ENCODE measurements at regions not wholly inside any gene's neighbourhood (a gene's known extent, or its start where the extent isn't known, plus 50 kb on each side); places are given as distances from the start of the nearest gene placed in this dataset.
A peak's percentile ranks its signal among the peaks of the same experiment; 100 is the strongest.

DNA sequence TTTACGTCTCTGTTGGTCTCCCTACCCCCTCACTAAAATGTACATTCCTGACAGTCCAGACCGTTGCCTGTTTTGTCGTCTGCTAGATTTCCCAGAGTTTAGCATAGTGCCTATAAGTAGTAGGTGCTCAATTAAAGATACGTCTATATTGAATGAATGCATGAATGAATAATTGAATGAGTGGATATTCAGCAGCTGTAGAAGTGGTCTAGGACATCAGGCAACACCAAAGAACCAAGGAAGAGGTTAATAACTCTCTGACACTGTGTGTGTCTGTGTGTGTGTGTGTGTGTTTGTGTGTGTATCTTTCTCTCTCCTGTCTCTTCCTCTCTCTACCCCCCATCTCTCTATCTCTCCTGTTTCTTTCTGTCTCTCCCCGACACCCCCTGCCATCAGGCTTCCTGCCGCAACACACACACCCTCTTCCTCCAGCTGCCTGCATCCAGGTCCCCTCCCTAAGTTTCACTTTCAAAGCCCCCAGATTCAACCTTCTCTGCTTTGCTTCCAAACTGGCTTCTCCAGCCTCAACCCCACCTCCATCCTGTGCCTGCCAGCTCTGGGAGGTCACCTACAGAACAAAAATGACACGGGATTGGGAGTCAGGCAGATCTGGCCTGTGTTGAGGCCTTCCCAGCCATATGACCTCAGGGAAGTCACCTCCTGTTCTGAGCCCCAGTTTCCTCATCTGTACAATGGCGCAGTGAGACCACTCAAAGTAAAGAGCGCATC is 119.9 kb upstream of the NCOR2 start:
- Histone ChIP-seq H3K27ac (peak overlapping the region in 3 of 4 donors; percentile 61 to 84 (median 68)), H3K9me3 (peaks cover 0 to 9% (median 4%) of the 10 kb centered on the region in 3 donors), H3K4me1 (peaks cover 47 to 63% (median 58%) of the 10 kb centered on the region in 3 donors), H3K36me3 (no peaks in the 10 kb centered on the region), H3K4me3 (no peak overlapping the region), H3K27me3 (no peaks in the 10 kb centered on the region)
- TF ChIP-seq POLR2A (IDR thresholded peaks at IDR 0.05) (no peak), CTCF (IDR thresholded peaks at IDR 0.05) (no peak)
- WGBS, 2 donors: 38 to 40% methylated on average over 7 of the region's 9 CpGs
- intact Hi-C loops (cut with DNase I): loop anchor here (10.0 kb wide), 1 partner anchor 113 kb away; no protein-coding TSS in a partner anchor
- no peak for DNase-seq

GRCh38 chr12:124686370-124687173 is 119.2 kb upstream of the NCOR2 start:
- WGBS, 2 donors: 52 to 61% methylated on average over 3 to 9 of the region's 9 CpGs
- Histone ChIP-seq H3K9me3 (peaks cover 0 to 2% (median 0%) of the 10 kb centered on the region in 3 donors), H3K27ac (peak overlapping the region; percentile 78 to 92 (median 87)), H3K4me3 (no peak overlapping the region), H3K4me1 (peaks cover 54 to 71% (median 66%) of the 10 kb centered on the region in 3 donors), H3K27me3 (no peaks in the 10 kb centered on the region), H3K36me3 (no peaks in the 10 kb centered on the region)
- no peak for DNase-seq
- TF ChIP-seq CTCF (IDR thresholded peaks at IDR 0.05) (no peak), POLR2A (IDR thresholded peaks at IDR 0.05) (no peak)
- intact Hi-C loops (cut with DNase I): loop anchor here (10.0 kb wide), 1 partner anchor 112 kb away; no protein-coding TSS in a partner anchor

DNA sequence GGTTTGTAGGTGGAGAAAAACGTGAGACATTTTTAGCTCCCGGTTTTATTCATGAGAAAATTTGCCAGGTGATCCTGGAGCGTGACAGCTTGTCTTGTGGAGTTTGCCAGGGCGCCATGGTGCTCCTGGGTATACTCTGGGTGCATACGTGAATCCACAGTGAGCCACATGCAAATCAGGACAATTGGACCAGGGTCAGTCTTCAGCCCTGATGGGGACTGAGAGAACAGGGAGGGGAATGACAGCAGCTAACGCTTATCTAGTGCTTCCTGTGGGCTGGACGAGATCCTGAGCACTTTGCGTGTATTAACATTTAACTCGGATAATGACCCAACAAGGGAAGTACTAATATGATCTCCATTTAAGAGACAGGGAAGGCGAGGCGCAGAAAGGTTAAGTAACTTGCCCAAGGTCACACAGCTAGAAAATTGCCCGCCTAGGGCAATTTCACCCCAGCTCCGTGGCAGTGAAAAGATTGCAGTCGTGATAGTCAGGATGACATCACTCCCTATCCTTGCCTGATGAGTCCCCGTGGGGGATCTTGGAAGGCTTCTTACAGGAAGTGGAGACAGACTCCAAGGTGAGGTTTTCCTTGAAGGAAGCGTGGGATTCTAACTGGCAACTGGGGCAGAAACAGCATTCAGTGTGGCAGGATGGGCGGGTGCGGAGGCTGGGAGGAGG is 118.4 kb upstream of the NCOR2 start:
- Histone ChIP-seq H3K4me3 (peak overlapping the region in 2 of 4 donors; percentile 25 to 49), H3K27me3 (no peaks in the 10 kb centered on the region), H3K27ac (peak overlapping the region; percentile 78 to 92 (median 87)), H3K36me3 (no peaks in the 10 kb centered on the region), H3K4me1 (peaks cover 58 to 78% (median 70%) of the 10 kb centered on the region in 3 donors), H3K9me3 (no peaks in the 10 kb centered on the region)
- 33 to 45% methylated on average over 15 to 18 of the region's 18 CpGs for WGBS, 2 donors
- DNase-seq: no peak
- no peak for TF ChIP-seq POLR2A (IDR thresholded peaks at IDR 0.05)
- TF ChIP-seq CTCF (IDR thresholded peaks at IDR 0.05): no peak
- intact Hi-C loops (cut with DNase I): loop anchor here (10.0 kb wide), 1 partner anchor 111 kb away; no protein-coding TSS in a partner anchor

- H3K27me3 ChIP-seq: no peaks in the 10 kb centered on the region
- H3K9me3 ChIP-seq: no peaks in the 10 kb centered on the region
- intact Hi-C loops (cut with DNase I): loop anchor here (10.0 kb wide), 1 partner anchor 110 kb away; no protein-coding TSS in a partner anchor
- TF ChIP-seq CTCF (IDR thresholded peaks at IDR 0.05) (no peak), POLR2A (IDR thresholded peaks at IDR 0.05) (no peak)
- H3K36me3 ChIP-seq: no peaks in the 10 kb centered on the region
- H3K27ac ChIP-seq: peak overlapping the region; percentile 78 to 92 (median 87)
- peaks cover 58 to 85% (median 70%) of the 10 kb centered on the region in 3 donors for H3K4me1 ChIP-seq
- WGBS, 2 donors: 17 to 35% methylated on average over 12 to 18 of the region's 18 CpGs
- no peak for DNase-seq
- H3K4me3 ChIP-seq: peak overlapping the region in 3 of 4 donors; percentile 11 to 49 (median 25)
These were observed 117.7 kb upstream of the NCOR2 start for GRCh38 chr12:124684971-124685688.
